ENCODE measurements at regions not wholly inside any gene's neighbourhood (a gene's known extent, or its start where the extent isn't known, plus 50 kb on each side); places are given as distances from the start of the nearest gene placed in this dataset.
"Not testable (repeated sequence)": the region's sequence is repeated elsewhere in the genome, so short reads cannot be mapped to it uniquely, and the experiment has no call there.

- DNase-seq, result no peak
Measured at GRCh38 chr3:144770915-144771351, 799.3 kb downstream of the DIPK2A start.

- no peak for DNase-seq
Measured at GRCh38 chr3:144771381-144771870, 799.8 kb downstream of the DIPK2A start.

- DNase-seq, result no peak
Measured at GRCh38 chr3:144772372-144772771, 800.7 kb downstream of the DIPK2A start.

- DNase-seq, result no peak
Measured at GRCh38 chr3:144773350-144773749, 801.7 kb downstream of the DIPK2A start.

DNA sequence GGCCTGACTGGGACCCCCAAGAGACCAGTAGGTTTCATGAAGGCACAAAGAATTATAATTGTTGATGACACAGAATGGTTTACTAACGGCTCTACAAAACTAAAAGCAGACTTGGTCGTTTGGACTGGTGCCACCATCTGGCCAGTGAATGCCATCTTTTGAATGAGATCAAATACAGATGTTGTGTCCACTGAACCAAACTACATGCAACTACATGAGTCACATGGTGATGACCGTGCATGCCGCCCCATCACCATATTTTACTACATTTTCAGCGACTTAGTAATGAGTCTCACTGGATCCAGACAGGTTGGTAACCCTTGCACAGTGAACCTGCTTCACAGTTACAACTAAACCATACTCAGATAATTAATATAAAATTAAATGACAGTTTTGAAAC, 803.3 kb downstream of the DIPK2A start:
- no peak for DNase-seq

- DNase-seq, result no peak
Measured at GRCh38 chr3:144775551-144775950, 803.9 kb downstream of the DIPK2A start.

DNA sequence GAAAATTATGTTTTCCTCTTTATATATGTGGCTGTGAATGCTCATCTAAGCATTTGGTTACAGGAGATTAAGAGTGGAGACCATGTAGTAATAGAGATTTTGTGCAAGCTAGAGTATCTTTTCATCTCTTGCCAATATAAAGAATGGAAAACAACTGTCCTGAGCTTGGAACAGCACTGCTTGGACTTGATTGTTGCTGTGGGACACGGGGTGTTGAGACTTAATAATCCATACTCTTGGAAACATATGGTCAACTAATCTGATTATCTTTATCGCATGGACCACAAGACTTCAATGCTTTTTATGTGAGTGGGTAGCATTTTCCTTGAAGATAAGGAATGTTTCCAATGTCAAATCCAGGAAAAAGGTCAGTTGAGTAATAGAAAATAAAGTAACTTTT, 806.3 kb downstream of the DIPK2A start:
- DNase-seq, result no peak

DNA sequence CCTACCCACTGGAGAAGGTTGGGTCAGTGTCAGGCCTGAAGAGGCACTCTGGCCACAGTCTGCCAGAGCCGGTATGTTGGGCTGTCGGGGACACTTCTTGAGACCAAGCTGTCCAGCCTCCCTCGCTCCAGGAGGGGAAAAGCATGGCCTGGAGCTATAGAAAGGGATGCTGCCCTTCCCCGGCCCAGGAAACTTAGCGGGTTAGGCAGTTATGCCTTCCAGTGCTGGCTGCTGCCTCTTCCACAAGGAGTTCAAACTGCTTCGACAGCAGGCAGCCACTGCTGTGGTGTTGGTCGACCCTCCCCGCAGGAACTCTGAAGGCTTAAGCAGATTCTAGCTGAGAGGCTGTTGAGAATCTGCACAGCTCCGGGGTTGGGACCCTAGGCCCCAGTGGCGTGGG, 819.4 kb downstream of the DIPK2A start:
- DNase-seq, result no peak

- no peak for DNase-seq
Measured at GRCh38 chr3:144801890-144802289, 830.3 kb downstream of the DIPK2A start.

GRCh38 chr3:144809380-144809779, 837.8 kb downstream of the DIPK2A start:
- no peak for DNase-seq

GRCh38 chr3:144810160-144810559, 838.5 kb downstream of the DIPK2A start:
- no peak for DNase-seq

DNA sequence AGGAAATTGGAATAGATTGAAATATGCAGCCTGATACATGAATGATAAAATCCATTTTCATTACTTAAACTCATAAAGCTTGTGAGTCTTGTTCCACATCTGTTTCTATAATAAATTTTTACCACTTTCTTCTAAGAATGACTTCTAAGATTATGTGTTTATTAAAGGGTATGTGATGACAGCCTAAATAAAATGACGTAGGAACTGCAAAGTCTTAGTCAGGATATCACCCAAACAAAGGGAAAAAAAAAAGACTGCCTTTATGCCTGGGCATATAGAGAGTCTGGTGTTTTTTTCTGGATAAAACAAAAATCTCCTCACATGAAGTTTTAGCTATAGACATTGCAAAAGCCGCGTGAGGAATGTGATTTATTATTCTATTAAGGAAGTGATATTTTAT, 844.0 kb downstream of the DIPK2A start:
- no peak for DNase-seq

GRCh38 chr3:144816323-144816722, 844.7 kb downstream of the DIPK2A start:
- no peak for DNase-seq

- DNase-seq, result no peak
Measured at GRCh38 chr3:144818973-144819372, 847.4 kb downstream of the DIPK2A start.

DNA sequence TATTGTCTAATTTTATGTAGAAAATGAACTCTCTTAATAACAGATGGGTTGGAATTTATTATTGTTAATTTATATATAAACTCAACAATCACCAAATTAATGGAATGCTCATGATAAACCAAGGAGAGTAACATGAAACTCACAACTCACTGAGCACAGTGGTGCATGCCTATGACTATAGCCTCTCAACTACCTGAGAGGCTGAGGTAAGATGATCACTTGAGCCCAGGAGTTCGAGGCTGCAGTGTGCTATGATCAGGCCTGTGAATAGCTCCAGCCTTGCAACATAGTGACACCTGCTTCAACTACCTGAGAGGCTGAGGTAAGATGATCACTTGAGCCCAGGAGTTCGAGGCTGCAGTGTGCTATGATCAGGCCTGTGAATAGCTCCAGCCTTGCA, 848.6 kb downstream of the DIPK2A start:
- not testable (repeated sequence) for DNase-seq

DNA sequence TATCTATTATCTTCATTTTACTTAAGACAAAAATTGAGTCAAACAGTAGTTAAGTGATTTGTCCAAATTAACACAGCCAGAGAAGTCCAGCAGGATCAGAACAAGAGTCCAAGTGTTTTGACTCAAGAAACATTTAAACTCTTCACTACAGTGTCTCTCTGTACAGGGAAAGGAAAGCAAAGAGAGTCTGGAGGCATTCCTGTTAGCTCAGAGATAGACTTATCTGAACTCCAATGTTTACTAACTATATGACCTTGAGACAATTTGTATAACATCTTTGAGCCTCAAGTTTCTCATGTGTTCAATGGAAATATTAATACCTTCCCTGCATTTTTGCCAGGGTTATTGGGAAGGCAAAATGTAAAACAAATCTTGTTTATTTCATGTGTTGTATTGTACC, 849.1 kb downstream of the DIPK2A start:
- DNase-seq, result no peak

- DNase-seq, result no peak
Measured at GRCh38 chr3:144821583-144821982, 850.0 kb downstream of the DIPK2A start.

DNA sequence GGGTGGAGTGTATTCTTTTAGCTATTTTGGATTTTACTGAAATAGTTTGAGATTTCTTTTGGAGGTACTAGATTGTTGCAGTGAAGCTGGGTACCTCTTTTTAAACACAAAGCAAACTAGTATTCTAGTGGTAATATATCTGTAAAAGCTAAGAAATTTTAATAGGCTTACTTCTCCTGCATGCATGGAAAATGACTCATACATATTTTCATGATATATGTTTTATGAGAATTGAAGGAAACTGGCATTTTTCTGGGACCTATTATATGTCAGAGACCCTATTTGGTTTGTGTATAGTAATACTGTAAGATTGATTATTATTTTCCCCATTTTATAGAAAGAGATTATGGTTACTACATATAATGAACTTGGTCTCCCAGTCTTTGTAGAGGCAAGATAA, 851.0 kb downstream of the DIPK2A start:
- no peak for DNase-seq

GRCh38 chr3:144831955-144832716, 860.5 kb downstream of the DIPK2A start:
- DNase-seq, result no peak

DNA sequence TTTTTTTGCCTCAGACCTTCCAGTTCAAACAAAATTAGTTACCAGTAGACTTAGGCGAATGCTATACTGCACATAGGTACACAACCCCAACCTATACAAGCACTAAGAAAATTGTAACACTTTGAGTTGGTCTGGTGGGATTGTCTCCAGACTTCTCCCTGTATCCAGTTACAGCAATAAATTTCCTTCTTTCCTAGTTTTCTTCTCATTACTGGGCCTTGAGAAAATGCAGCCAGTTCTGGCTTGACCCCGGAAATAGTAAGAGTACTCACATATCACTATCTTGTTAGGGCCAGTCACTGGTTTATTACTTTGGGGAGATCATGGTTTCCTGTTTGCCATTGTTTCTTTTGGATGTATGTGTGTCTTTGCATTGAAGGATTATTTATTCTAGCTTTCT, 868.4 kb downstream of the DIPK2A start:
- DNase-seq, result no peak

GRCh38 chr3:144840866-144841265, 869.2 kb downstream of the DIPK2A start:
- no peak for DNase-seq

DNA sequence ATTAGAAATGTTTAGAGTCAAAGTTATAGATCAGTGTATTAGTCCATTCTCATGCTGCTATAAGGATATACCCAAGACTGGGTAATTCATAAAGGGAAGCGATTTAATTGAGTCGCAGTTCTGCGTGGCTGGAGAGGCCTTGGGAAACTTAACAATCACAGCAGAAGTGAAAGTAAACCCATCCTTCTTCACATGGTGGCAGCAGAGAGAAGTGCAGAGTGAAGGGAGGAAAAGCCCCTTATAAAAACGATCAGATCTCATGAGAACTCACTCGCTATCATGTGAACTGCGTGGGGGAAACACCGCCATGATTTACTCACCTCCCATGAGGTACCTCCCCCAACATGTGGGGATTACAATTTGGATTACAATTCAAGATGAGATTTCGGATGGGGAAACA, 871.5 kb downstream of the DIPK2A start:
- DNase-seq, result no peak

DNA sequence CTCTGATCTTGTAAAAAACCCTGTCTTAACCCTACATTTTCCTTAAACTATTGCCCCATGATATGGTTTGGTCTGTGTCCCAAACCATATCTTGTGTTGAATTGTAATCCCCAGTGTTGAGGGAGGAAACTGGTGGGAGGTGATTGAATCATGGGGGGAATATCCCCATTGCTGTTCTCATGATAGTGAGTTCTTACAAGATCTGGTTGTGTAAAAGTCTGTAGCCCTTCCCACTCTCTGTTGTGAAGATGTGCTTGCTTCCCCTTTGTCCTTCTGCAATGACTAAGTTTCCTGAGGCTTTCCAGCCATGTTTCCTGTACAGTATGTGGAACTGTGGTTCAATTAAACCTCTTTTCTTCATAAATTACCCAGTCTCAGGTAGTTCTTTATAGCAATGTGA, 881.4 kb downstream of the DIPK2A start:
- DNase-seq, result no peak

DNA sequence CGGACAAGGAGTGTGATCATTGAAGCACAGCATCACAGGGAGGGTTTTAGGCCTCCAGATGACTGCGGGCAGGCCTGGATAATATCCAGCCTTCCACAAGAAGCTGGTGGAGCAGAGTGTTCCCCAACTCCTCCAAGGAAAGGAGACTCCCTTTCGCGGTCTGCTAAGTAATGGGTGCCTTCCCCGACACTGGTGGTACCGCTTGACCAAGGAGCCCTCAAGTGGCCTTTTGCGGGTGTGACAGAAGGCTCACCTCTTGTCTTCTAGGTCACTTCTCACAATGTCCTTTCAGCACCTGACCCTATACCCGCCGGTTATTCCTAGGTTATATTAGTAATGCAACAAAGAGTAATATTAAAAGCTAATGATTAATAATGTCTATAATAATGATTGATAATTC, 882.4 kb downstream of the DIPK2A start:
- not testable (repeated sequence) for DNase-seq

GRCh38 chr3:144859161-144859560, 887.5 kb downstream of the DIPK2A start:
- no peak for DNase-seq

All from NCI-H2227 treated with DMSO at 0.1 percent for 48 hours (cell line).